ENCODE measurements at regions not wholly inside any gene's neighbourhood (a gene's known extent, or its start where the extent isn't known, plus 50 kb on each side); places are given as distances from the start of the nearest gene placed in this dataset.

DNA sequence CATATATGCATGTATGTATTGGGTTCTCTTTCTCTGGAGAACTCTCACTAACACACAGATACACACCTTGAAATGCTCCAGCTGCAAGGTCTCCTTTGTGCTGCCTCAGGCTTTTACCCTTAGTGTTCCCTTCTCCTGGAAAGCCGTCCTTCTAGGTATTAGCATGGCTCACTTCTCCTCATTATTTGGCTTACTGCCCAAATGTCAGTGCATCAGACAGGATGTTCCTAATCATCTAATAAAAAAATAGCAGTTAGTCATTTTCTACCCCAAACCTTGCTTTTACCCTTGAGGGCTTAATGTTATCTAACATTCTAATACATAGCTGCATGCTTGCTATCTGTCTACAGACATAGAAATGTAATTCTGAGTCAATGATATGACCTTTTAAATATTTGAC, 109.0 kb upstream of the SLC16A7 start:
- TF ChIP-seq POLR2A (IDR thresholded peaks at IDR 0.05) = no peak
- TF ChIP-seq, protein P1, sequence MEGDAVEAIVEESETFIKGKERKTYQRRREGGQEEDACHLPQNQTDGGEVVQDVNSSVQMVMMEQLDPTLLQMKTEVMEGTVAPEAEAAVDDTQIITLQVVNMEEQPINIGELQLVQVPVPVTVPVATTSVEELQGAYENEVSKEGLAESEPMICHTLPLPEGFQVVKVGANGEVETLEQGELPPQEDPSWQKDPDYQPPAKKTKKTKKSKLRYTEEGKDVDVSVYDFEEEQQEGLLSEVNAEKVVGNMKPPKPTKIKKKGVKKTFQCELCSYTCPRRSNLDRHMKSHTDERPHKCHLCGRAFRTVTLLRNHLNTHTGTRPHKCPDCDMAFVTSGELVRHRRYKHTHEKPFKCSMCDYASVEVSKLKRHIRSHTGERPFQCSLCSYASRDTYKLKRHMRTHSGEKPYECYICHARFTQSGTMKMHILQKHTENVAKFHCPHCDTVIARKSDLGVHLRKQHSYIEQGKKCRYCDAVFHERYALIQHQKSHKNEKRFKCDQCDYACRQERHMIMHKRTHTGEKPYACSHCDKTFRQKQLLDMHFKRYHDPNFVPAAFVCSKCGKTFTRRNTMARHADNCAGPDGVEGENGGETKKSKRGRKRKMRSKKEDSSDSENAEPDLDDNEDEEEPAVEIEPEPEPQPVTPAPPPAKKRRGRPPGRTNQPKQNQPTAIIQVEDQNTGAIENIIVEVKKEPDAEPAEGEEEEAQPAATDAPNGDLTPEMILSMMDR (IDR thresholded peaks at IDR 0.05) = no peak

All from Peyer's patch (tissue), 4 donors.